ENCODE measurements at regions not wholly inside any gene's neighbourhood (a gene's known extent, or its start where the extent isn't known, plus 50 kb on each side); places are given as distances from the start of the nearest gene placed in this dataset.

GRCh38 chr17:77808686-77809425, 149.6 kb upstream of the TNRC6C start:
- 85% methylated on average over 10 of the region's 10 CpGs; no CpG with 5 or more reads in 1 of the 2 experiments for WGBS, 2 experiments (ENCODE audit: extremely low coverage in 1 of 2, insufficient coverage in 1 of 2, insufficient read length in 1 of 2, insufficient replicate concordance in 2 of 2, low coverage in 1 of 2, low lambda C conversion rate in 2 of 2, missing lambda C conversion rate in 1 of 2)
- peaks cover 7% of the 10 kb centered on the region; the same call in 1 of the 2 replicates for H3K23me2 ChIP-seq (ENCODE audit: low read depth, low read length)
- H3K4me1 ChIP-seq (replicated peaks in 1 of 4; ENCODE audit: control insufficient read depth in 3 of 4, insufficient read depth in 4 of 4, low read length in 3 of 4), result peaks cover 3 to 16% (median 9%) of the 10 kb centered on the region in 4 experiments
- no peak overlapping the region for H4K5ac ChIP-seq (ENCODE audit: insufficient read length, low read depth, low read length)
- H4K8ac ChIP-seq (ENCODE audit: extremely low read depth, insufficient read depth, low read length), result no peak overlapping the region
- no peaks in the 10 kb centered on the region for H3K79me1 ChIP-seq (ENCODE audit: low read depth, low read length)
- DNase-seq (ENCODE audit: low read depth in 1 of 2, low spot score in 2 of 2) (no peak), FAIRE-seq (no peak)
- no peaks in the 10 kb centered on the region for H3K36me3 ChIP-seq (ENCODE audit: control insufficient read depth in 2 of 4, insufficient read depth in 4 of 4, low read length in 3 of 4)
- no peaks in the 10 kb centered on the region for H3K9me3 ChIP-seq (ENCODE audit: insufficient read depth in 2 of 2, low read depth in 1 of 2, low read length in 1 of 2)
- H3K27ac ChIP-seq (ENCODE audit: low read depth, low read length), result no peak overlapping the region
- H3K27me3 ChIP-seq (replicated peaks in 1 of 4; ENCODE audit: control insufficient read depth in 3 of 4, extremely low read depth in 1 of 4, insufficient read depth in 3 of 4, low read length in 3 of 4), result peaks cover 0 to 7% (median 0%) of the 10 kb centered on the region in 4 experiments; a peak in 4 of 7 replicates
- no peak overlapping the region for H2BK5ac ChIP-seq (ENCODE audit: low read depth, low read length)
- no peak overlapping the region for H3K56ac ChIP-seq (replicated peaks; ENCODE audit: insufficient read length, low read depth, low read length)
- CTCF ChIA-PET (ENCODE audit: partially characterized antibody), result no interaction called here
- POLR2A ChIA-PET (ENCODE audit: partially characterized antibody), result no interaction called here
- H3K18ac ChIP-seq (ENCODE audit: extremely low read depth, low read length), result no peak overlapping the region
- H2AFZ ChIP-seq (ENCODE audit: low read length), result no peak overlapping the region
- H3K4me2 ChIP-seq (ENCODE audit: insufficient read depth in 1 of 2, low read depth in 2 of 2, low read length in 2 of 2), result no peak overlapping the region
- no peak overlapping the region for H2BK15ac ChIP-seq (ENCODE audit: low read length)
- no peaks in the 10 kb centered on the region for H3K79me2 ChIP-seq (ENCODE audit: control insufficient read depth in 1 of 2, insufficient read depth in 2 of 2, low read length in 2 of 2)
- H4K91ac ChIP-seq (replicated peaks; ENCODE audit: insufficient read length, low read length), result no peak overlapping the region
- H2BK120ac ChIP-seq (replicated peaks; ENCODE audit: low read depth, low read length), result no peak overlapping the region
- H2AK5ac ChIP-seq (ENCODE audit: low read depth, low read length), result no peak overlapping the region; the same call in 1 of the 2 replicates
- H3K23ac ChIP-seq (ENCODE audit: insufficient read length), result no peak overlapping the region
- H2BK20ac ChIP-seq (ENCODE audit: low read length), result 0 out of 2 replicates have a peak overlapping the region, but pooled peaks have one; percentile 1
- H4K20me1 ChIP-seq (replicated peaks in 1 of 2; ENCODE audit: control insufficient read depth in 1 of 2, insufficient read depth in 2 of 2, low read length in 2 of 2), result peaks cover 0 to 5% of the 10 kb centered on the region in 2 experiments
- H2BK12ac ChIP-seq (ENCODE audit: low read depth, low read length), result no peak overlapping the region
- H3K4ac ChIP-seq (replicated peaks; ENCODE audit: insufficient read length, low read depth, low read length), result no peak overlapping the region
- H3K14ac ChIP-seq (ENCODE audit: insufficient read length), result no peak overlapping the region
- H3K9ac ChIP-seq (replicated peaks in 1 of 4; ENCODE audit: extremely low read depth in 1 of 4, low read depth in 3 of 4, low read length in 3 of 4), result no peak overlapping the region
- H3K4me3 ChIP-seq (ENCODE audit: extremely low read depth in 1 of 4, insufficient read depth in 2 of 4, low read depth in 3 of 4, low read length in 4 of 4), result no peak overlapping the region
- TF ChIP-seq EZH2 (IDR thresholded peaks at IDR 0.05; ENCODE audit: low read depth, low read length, severe bottlenecking) (no peak), ASH2L (IDR thresholded peaks at IDR 0.05; ENCODE audit: low read length) (no peak), RBBP5 (IDR thresholded peaks at IDR 0.05; ENCODE audit: borderline replicate concordance, low read depth, low read length) (no peak), POLR2A (IDR thresholded peaks at IDR 0.05; ENCODE audit: control extremely low read depth in 1 of 2, low read depth in 2 of 2, low read length in 2 of 2) (no peak), EP300 (IDR thresholded peaks at IDR 0.05; ENCODE audit: borderline replicate concordance in 1 of 2, low read depth in 2 of 2, low read length in 2 of 2) (no peak), HDAC2 (IDR thresholded peaks at IDR 0.05; ENCODE audit: borderline replicate concordance in 1 of 2, low read depth in 2 of 2, low read length in 2 of 2) (no peak), HDAC6 (IDR thresholded peaks at IDR 0.05; ENCODE audit: low read depth, low read length) (no peak), SP4 (IDR thresholded peaks at IDR 0.05; ENCODE audit: low read length) (no peak), CHD1 (IDR thresholded peaks at IDR 0.05; ENCODE audit: low read depth, low read length) (no peak), BACH1 (IDR thresholded peaks at IDR 0.05; ENCODE audit: low read length) (no peak), SIRT6 (IDR thresholded peaks at IDR 0.05; ENCODE audit: low read length) (no peak), CBX5 (IDR thresholded peaks at IDR 0.05; ENCODE audit: low read depth, low read length) (no peak), SP2 (IDR thresholded peaks at IDR 0.05; ENCODE audit: low read length) (no peak), POU5F1 (IDR thresholded peaks at IDR 0.05; ENCODE audit: low read depth, low read length) (no peak)
